ENCODE measurements at regions not wholly inside any gene's neighbourhood (a gene's known extent, or its start where the extent isn't known, plus 50 kb on each side); places are given as distances from the start of the nearest gene placed in this dataset.

DNA sequence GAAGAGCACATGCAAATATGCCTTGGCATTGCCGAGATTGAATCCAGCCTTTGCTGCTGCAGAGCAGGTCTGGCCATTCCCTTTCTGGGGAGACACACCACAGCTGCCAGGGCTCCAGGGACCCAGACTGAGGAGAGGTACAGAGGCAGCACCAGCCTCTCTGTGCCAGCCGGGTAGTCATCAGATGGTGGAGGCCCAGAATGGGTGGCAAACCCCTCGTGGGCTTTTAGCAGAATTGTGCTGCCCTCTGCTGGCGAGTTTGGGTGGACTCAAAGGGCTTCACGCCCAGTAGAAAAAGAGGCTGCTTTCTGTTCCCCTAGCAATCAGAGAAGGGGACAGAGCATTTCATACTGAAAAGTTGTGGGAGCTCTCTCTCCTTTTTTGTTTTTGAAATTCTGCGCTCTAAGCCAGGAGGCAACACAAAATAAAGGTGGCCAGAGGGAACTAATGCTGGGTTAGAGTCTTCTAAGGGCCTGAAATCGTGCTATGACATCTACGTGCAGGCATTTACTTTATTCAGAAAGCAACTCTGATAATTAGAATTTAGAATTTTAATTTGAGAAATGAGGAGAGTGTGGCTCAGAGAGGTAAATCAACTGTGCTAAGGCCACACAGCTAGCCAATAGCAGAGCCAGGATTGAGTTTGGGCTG lies 158.8 kb upstream of the NAV2 start:
- H3K9me3 Mint-ChIP-seq, result no peaks in the 10 kb centered on the region
- H3K36me3 Mint-ChIP-seq (ENCODE audit: low read depth), result no peaks in the 10 kb centered on the region
- CTCF ChIA-PET, result interaction anchor here (0.7 to 7.2 kb wide), 21 partner anchors 8 to 485 kb away, joined by 3 to 50 read pairs (median 3); no protein-coding TSS in a partner anchor
- DNase-seq (peak; percentile 84), ATAC-seq (peak; percentile 60)
- no peaks in the 10 kb centered on the region for H3K4me1 Mint-ChIP-seq (ENCODE audit: low read depth)
- H3K4me3 Mint-ChIP-seq, result no peak overlapping the region
- H3K27me3 Mint-ChIP-seq, result peaks cover 6% of the 10 kb centered on the region
- TF ChIP-seq, protein P1, sequence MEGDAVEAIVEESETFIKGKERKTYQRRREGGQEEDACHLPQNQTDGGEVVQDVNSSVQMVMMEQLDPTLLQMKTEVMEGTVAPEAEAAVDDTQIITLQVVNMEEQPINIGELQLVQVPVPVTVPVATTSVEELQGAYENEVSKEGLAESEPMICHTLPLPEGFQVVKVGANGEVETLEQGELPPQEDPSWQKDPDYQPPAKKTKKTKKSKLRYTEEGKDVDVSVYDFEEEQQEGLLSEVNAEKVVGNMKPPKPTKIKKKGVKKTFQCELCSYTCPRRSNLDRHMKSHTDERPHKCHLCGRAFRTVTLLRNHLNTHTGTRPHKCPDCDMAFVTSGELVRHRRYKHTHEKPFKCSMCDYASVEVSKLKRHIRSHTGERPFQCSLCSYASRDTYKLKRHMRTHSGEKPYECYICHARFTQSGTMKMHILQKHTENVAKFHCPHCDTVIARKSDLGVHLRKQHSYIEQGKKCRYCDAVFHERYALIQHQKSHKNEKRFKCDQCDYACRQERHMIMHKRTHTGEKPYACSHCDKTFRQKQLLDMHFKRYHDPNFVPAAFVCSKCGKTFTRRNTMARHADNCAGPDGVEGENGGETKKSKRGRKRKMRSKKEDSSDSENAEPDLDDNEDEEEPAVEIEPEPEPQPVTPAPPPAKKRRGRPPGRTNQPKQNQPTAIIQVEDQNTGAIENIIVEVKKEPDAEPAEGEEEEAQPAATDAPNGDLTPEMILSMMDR (IDR thresholded peaks at IDR 0.05), result peak; percentile 75
- H3K27ac Mint-ChIP-seq, result no peak overlapping the region
- intact Hi-C loops (cut with micrococcal nuclease), result loop anchor here (1.0 to 10.0 kb wide), 4 partner anchors 239 to 482 kb away; no protein-coding TSS in a partner anchor
- POLR2A ChIA-PET, result no interaction called here

DNA sequence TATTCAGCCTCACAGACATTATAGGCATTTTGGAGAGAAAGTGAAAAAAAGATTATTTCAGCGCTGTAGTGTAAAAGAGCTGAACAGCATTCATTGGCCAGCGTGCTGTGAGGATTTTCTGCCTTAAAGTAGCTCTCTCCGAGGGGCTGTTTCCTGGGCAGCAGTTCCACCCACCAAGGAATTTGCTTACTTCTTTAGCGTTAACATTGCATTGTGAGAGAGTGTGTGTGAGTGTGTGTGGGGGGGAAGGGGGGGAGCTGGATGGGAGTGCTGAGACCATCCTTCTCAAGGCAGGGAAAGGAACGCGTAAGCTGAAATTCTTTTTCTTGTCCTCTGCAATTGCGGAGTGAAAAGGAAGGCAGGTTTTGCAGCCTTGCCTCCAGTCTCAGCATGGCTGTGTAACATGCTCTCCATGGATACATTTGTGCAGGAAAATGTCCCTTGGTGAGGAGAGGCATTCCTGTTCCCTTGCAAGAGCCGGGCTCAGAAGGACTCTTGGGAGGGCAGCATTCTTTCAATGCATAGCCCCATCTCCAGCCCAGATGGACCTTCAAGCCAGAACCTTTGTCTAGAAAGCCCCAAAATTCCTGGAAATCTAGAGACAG lies 159.9 kb upstream of the NAV2 start:
- intact Hi-C loops (cut with micrococcal nuclease), result loop anchor here (1.0 to 10.0 kb wide), 4 partner anchors 238 to 480 kb away; no protein-coding TSS in a partner anchor
- ATAC-seq, result no peak
- CTCF ChIA-PET, result interaction anchor here (0.9 to 7.2 kb wide), 11 partner anchors 11 to 480 kb away, joined by 3 to 50 read pairs (median 5); no protein-coding TSS in a partner anchor
- Mint-ChIP-seq H3K4me1 (ENCODE audit: low read depth) (no peaks in the 10 kb centered on the region), H3K9me3 (no peaks in the 10 kb centered on the region), H3K4me3 (no peak overlapping the region), H3K27me3 (peaks cover 6% of the 10 kb centered on the region), H3K27ac (no peak overlapping the region), H3K36me3 (ENCODE audit: low read depth) (no peaks in the 10 kb centered on the region)
- POLR2A ChIA-PET, result no interaction called here
- DNase-seq, result no peak
- TF ChIP-seq, protein P1 (IDR thresholded peaks at IDR 0.05), result no peak

DNA sequence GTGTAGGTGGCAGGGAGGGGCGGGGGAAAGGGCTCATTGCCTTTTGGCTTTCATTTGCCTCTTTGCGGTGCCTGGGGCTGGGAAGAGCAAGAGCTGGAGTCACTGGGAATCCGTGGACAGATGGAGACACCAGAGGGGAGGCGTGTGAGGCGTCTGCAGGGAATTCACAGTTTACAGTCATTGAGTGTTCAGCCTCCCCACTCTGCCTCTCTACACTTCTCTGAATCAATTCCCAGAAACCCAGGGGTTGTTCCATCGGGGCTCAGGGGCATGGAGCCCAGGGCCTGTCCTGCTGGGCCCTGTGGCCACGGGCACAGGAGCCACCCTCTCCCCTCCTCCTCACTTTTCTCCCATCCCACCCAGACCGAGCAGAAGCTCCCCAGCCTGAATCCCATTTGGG lies 160.5 kb upstream of the NAV2 start:
- no peaks in the 10 kb centered on the region for H3K9me3 Mint-ChIP-seq
- no peak overlapping the region for H3K4me3 Mint-ChIP-seq
- H3K36me3 Mint-ChIP-seq (ENCODE audit: low read depth), result no peaks in the 10 kb centered on the region
- DNase-seq (no peak), ATAC-seq (no peak)
- ChIA-PET CTCF (interaction anchor here (1.1 to 7.2 kb wide), 6 partner anchors 12 to 480 kb away, joined by 3 to 50 read pairs (median 14); no protein-coding TSS in a partner anchor), POLR2A (no interaction called here)
- no peak overlapping the region for H3K27ac Mint-ChIP-seq
- H3K27me3 Mint-ChIP-seq, result no peaks in the 10 kb centered on the region
- TF ChIP-seq, protein P1 (IDR thresholded peaks at IDR 0.05), result no peak
- intact Hi-C loops (cut with micrococcal nuclease), result loop anchor here (5.0 to 10.0 kb wide), 3 partner anchors 237 to 480 kb away; no protein-coding TSS in a partner anchor
- no peaks in the 10 kb centered on the region for H3K4me1 Mint-ChIP-seq (ENCODE audit: low read depth)

DNA sequence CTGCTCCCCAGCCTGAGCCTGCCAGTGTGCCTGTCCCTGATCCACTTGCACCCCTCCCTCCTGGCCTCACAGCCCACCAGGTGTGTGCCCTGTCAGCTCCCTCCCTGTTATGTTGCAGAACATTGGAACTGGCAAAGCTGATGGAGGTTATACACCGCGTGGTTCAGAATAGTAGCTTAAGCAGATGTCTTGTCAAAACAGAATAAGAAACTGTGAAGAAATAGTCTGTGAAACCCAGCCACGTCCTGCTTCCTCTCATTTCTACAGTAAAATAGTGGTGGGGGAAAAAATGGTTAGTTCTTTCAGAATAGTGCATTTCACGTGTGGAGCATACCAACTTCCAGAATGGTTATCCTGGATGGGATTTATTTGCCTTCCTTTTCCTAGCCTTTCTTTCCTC lies 161.2 kb upstream of the NAV2 start:
- H3K9me3 Mint-ChIP-seq, result no peaks in the 10 kb centered on the region
- POLR2A ChIA-PET, result no interaction called here
- intact Hi-C loops (cut with micrococcal nuclease), result loop anchor here (5.0 to 10.0 kb wide), 3 partner anchors 237 to 479 kb away; no protein-coding TSS in a partner anchor
- H3K27me3 Mint-ChIP-seq, result peaks cover 2% of the 10 kb centered on the region
- CTCF ChIA-PET, result interaction anchor here (1.1 to 7.2 kb wide), 4 partner anchors 13 to 479 kb away, joined by 4 to 50 read pairs (median 6); no protein-coding TSS in a partner anchor
- ATAC-seq (no peak), DNase-seq (no peak)
- no peak overlapping the region for H3K27ac Mint-ChIP-seq
- TF ChIP-seq, protein P1 (IDR thresholded peaks at IDR 0.05), result no peak
- no peak overlapping the region for H3K4me3 Mint-ChIP-seq
- H3K36me3 Mint-ChIP-seq (ENCODE audit: low read depth), result no peaks in the 10 kb centered on the region
- no peaks in the 10 kb centered on the region for H3K4me1 Mint-ChIP-seq (ENCODE audit: low read depth)

DNA sequence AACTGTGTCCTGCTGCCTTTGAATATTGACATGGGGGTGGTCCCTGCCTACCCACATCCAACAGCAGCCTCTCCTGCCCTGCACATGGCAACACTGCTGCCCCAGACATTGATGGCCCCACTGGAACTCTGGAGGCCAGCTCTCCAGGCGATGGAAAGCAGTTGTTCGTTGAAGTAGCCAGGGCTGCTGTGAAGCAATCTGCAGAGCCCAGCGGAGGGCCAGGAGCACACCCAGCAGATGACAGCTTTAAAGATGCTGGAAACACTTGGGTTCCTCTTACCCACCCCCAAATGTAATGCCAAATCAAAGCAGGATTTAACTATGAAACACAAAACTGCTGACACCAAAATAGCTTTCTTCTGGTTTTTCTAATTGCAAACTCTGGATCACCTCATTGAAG lies 165.6 kb upstream of the NAV2 start:
- Mint-ChIP-seq H3K4me1 (ENCODE audit: low read depth) (no peaks in the 10 kb centered on the region), H3K27ac (no peak overlapping the region), H3K4me3 (no peak overlapping the region), H3K27me3 (peaks cover 2% of the 10 kb centered on the region), H3K9me3 (no peaks in the 10 kb centered on the region), H3K36me3 (ENCODE audit: low read depth) (no peaks in the 10 kb centered on the region)
- intact Hi-C loops (cut with micrococcal nuclease), result no loop called here
- no peak for ATAC-seq
- DNase-seq, result no peak
- CTCF ChIA-PET, result interaction anchor here (1.0 to 1.1 kb wide), 2 partner anchors 196 to 287 kb away, joined by 3 read pairs; no protein-coding TSS in a partner anchor
- TF ChIP-seq, protein P1 (IDR thresholded peaks at IDR 0.05), result no peak
- POLR2A ChIA-PET, result interaction anchor here (0.8 kb wide), 1 partner anchor 261 kb away, joined by 3 read pairs; no protein-coding TSS in a partner anchor
